ENCODE measurements at regions not wholly inside any gene's neighbourhood (a gene's known extent, or its start where the extent isn't known, plus 50 kb on each side); places are given as distances from the start of the nearest gene placed in this dataset.

DNA sequence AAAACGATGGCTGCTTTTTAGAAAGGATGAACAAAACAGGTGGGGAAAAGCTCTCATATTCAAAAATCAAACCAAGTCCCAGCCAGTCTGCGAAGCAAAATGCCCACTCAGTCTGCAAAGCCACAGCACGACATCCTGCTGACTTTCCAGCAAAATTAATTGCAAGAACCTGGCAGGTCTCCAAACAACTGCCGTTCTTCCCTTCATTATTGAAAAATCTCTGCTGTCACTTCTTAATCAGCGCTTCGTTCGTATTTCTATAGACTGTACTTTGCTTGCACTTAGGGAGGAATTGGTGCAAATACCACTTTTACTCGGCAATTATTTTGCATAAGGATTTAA is 222.4 kb downstream of the CBLN4 start:
- DNase-seq = no peak

DNA sequence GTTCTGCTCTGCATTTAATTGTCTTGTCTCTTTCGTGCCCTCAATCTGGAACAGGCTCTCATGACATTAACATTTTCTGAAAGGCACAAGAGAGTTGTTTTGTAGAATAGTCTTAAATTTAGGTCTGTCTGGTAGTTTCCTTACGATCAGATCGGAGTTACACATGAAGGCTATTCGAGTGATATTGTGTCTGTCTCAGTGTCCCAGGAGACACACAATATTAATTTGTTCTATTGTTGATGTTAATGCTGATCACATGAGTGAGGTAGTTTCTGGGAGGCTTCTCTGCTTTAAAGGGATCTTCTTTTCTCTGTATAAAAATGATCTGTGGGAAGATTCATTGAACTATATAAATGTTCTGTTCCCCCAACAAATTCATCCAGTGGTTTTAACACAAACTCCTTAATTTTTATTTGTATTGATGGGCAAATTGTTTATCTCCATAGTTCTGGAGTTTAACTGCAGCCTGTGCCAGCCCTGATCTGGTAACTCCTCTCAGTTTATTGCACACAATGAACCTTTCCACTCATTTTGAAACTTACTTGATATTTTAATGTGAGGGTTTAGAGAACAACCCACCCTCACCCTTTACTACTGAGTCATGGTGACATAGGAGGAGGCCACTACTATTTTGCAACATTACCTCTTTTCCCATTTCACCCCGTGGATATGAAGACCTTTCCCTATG is 223.0 kb downstream of the CBLN4 start:
- DNase-seq = no peak

DNA sequence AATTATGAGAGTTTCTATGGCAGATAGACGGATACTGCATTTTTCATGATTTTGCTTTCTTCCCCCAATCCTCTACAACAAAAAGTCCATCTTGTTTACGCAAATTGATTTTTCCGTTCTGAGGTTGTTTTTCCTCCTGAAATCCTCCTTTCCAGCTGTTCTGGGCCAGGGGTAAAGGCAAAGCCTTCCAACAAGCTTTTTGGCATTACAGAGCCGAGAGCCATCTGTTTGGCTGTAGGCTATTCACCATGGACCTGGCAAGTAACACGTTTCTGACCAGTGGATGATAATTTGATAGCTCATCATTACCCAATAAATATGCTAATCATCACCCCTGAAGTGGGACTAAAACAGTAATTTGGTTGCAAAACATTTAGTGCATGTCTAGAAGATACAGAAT is 226.5 kb downstream of the CBLN4 start:
- no peak for DNase-seq

DNA sequence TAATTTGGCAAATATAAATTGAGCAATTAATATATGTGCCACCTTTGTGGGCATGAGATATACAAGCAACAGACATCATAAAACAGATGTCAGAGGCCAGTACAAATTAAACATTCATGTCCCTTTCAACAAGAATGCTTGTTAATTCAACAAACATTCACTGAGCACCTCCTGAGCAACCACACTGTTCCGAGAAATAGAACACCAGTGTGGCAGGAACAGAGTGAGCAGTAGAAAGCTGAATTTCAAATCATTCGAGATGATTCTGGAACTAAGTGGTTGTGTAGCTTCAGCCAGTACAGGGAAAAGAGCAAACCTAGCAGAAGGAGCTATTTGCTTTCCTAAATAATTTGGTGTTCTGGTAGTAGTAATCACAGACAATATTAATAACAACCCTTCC is 227.7 kb downstream of the CBLN4 start:
- DNase-seq = no peak

DNA sequence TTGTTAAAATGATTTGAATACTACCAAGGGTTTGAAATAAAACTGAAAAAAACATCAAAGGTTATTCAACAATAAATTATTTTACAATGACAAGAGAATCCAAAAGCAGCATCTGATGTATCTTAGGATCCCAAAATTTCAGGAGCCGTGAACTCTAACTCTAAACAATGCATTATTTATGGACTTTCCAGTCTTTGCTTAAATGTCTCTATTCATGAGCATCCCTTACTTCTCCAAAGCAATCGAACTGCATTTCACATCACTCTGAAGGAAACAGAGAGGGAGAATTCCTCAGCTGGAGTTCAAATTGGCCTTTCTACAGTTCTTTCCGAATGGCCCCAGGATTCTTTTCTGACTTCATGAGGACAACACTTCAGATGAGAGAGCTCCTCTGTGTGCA is 229.1 kb downstream of the CBLN4 start:
- no peak for DNase-seq

DNA sequence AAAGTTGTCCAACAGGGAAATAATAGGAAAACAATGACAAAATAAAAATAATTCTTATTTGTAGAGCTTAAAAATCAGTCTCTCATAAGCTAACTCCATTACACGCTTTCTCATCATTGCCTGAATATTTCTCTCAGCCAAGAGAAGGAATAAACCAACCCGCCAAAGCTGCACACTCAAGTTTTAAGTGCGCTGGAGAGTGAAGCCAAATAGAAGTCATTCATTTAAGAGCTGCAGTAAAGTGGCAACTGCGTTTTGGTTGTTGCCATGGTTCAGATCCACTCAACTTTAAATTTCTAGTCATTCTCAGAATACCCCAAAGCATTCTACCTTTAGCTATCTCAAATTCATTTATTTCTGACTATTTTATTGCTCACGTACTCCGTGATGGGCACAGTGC is 230.7 kb downstream of the CBLN4 start:
- DNase-seq = no peak

DNA sequence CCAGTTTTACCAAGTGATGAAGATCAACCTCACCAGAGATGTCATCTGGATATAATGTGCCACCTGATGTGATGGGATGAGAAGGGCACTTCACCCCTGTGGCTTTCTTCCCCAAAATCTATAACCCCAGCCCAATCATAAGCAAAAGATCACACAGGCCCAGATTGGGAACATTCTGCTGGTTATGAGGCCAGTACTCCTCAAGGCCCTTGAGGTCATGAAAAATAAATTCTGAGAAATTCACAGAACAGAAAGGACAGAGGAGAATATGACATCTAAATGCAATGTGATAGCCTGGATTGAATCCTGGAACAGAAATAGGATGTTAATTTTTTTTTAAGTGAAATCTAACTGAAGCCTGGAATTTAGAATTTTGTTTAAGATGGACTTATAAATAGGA is 243.5 kb downstream of the CBLN4 start:
- DNase-seq = no peak

DNA sequence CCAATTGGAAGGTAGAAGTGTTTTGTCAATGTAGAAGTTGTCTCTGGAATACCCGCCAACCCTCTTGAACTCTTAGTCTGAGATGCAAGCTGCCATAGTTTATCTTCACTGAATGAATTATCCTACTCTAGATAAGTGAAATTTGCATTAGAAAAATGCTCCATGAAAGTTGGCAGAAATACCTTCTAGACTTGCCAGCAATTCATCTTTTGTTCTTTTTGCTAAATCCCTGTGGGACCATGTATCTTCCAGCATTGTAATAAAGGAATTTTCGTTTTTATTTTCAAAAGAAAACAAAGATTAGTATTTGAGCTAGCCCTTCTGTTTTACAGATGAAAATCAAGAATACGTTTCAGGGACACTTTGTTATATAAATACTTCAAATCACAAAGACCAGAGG is 244.2 kb downstream of the CBLN4 start:
- no peak for DNase-seq

DNA sequence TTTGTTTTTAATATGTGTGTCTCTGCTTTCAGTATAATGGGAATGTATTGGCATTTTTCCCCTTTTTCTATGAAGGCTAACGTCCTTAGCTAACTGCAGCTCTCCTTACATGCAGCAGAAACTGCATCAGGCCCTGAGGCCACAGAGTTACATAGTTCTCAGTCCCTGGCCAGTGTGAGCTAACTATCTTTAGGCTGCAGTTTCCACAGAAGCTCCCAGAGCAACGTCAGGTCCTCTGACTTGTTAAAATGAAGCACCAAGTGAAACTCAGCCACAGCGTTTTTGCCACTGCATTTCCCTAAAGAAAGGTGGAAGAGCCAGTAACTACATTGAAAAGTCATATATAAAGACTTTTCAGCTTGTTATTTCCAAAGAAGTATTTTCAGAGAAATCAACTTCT is 244.7 kb downstream of the CBLN4 start:
- no peak for DNase-seq

DNA sequence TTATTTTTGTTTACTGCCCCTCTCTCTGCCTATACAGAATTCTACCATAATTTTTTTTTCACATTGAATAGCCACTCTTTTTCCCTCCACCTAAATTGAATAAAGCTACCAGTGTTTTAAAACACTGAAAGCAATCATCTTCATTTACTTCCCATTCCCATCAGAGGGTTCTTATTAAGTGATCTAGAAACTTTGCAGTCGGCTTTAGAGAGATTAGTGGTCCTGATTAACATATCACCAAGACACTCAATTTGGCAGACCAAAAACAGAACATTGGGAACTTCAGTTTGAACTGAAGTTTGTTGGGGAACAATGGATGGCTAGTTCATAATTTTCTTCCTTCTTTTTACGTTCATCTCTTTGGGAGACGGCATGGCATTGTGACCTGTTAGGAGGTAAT is 249.5 kb downstream of the CBLN4 start:
- no peak for DNase-seq

DNA sequence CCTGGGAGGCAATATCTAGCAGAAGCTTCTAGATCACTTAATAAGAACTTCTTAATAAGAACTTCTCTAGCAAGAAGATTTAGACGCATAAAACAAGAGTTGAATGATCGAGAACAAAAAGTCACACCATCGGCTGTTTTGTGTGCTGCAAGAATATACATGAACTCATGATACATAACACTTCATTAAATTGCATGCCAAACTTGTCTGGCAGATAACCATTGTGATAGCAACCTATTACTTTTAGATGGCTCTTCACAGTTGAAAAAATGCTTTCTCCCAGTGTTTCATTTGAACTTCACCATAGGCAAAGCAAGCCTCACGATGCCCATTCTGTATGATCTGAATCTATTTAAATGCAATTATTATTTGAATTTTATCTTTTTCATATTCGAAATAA is 249.9 kb downstream of the CBLN4 start:
- DNase-seq = no peak

DNA sequence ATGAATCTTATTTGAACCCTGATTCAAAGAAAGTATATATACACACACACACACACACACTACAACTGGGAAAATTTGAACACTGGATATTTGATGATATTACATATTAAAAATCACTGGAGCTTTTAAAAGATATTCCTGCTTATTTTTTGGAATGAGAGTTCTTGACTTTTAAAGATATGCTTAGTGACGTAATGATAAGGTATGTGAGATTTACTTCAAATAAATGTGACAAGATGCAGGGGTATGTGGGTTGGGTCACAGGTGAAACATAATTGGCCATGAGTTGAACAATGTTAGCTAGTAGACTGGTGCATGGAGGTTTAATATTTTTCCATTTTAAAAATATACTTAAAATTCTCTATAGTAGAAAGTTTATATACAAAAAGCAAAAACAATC is 258.6 kb downstream of the CBLN4 start:
- no peak for DNase-seq

DNA sequence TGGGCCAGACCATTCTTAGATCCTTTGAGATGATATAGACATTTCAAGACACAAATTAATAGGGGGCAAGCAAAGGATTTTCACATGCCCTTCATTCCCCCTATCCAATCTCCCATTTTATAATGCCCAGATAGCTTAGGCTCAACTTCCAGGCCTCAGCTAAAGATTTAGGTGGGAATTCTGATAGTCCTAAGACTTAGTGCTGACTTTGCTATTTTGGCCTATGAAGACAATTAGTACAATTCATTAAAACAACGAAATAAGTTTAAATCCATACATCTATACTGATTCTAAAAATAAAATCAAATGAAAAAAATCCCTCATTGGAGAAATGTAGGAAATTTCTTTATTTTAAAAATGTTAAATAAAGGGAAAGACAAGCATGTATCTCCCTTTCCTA is 259.5 kb downstream of the CBLN4 start:
- DNase-seq = no peak

DNA sequence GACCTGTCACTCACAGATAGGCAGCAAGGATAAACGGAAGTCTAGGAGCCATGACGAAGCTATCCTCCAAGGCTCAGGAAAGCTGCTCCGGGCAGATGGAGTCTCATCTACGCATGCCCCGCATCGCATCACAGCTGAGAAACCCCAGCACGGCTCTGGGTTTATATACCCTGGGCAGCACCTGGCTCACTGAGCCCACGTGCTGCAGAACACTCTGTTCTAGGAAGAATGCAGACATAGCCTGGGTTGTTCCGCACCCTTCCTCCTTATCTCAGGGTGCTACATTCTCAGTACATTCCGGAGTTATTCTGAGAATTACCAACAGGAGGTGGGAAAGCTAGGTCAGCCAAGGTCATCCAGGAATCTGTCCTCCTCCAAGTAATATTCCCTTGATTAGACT is 260.4 kb downstream of the CBLN4 start:
- DNase-seq = no peak

DNA sequence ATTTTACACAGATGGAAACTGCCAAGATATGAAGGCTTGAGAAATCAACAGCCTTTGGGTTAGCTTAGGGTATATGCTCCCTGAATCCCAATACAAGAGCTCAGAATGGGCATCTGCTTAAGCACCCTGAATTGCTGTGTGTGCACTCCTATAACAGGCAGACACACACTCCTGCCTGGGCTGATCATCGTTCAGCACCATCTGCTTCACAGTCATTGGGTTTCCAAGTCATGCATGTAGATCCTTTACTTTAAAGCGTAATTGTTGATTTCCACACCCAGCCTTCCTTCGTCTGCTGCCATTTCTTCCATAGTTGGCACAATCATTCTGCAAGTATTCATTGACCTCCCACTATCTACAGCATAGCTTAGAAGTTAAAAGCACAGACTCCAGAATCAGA is 263.5 kb downstream of the CBLN4 start:
- DNase-seq = no peak

DNA sequence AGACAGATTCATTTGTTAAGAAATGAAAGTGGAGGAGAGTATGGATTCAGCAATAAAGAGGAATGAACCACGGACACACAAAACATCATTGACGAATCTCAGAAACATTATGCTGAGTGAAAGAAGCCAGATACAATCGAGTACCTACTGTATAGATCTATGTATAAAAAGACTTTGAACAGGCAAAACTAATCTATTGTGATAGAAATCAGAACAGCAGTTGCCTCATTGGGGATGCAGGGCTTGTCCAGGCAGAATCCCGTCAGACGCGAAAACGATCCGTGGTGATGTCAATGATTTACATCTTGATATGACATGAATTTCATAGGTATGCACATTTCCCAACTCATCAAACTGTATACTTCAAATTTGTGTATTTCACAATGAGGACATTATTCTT is 265.2 kb downstream of the CBLN4 start:
- no peak for DNase-seq

DNA sequence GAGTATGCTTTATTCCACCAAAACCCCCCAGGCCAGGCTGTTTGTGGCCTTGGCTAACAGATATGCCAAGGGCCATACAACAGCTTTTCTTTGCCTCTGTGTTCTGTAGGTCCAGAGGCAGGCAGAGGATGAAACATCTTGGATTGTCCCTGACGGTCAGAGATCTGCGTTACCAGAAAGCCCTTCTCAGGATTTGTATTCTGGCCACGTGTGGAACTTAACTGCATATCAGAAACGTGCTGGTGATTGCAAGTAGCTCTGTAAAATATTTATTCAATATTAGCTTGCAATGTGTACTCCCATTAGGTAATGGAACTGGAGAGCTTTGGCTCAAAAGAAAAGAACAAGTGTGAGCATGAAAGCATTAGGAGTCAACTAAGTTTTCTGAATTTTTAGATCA is 275.0 kb downstream of the CBLN4 start:
- DNase-seq = no peak

DNA sequence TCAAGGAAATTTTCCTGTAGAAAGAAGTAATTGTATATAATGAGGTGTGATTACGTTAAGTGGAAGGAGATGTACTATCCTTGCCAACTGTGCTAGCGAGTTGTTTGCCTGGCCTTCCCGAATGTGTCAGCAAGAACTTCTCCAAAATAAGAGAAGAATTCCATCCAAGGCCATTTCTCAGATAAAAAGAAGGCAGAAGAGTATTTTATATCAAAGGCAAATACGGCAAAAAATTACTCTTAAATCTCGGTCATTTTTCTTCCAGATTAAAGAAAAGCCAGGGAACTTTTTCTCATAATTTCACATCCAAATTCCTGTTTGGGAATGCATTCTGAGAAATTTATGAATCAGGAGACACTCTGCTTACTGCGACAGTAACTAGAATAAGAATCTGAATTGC is 290.6 kb downstream of the CBLN4 start:
- no peak for DNase-seq

DNA sequence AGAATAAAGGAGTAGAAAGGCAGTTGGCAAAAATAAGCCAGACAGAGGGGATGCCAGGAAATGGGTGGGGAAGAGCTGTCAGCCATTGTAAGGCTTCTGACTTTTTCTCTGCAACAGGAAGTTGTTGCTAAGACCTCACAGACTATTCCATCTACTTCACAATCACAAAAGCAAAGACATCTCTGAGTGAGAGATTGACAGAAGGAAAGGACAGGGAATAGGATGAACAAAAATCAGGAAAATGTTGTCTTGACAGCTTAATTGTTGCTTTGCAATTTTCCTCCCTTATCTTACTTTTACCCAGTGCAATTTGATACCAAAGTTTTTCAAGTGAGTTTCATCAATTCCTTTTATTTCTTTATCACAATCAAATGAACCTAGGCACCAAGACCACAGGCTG is 291.2 kb downstream of the CBLN4 start:
- no peak for DNase-seq

DNA sequence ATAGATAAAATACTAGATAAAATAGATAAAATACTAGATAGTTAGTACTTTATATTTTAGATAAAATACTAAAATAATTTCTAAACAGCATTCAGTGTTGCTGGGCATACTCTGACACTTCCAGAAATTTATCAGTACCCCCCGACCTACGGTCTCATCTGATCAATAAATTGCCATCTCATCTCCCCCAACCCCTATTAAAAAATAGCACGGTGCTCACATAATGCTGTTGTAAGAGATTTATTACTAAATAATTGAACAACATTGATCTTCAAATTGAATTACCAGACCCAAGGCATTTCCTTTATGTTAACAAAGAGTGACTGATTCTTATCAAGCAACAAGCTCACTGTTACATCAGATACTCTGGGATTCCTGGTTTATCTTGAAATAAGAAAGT is 300.9 kb downstream of the CBLN4 start:
- no peak for DNase-seq

DNA sequence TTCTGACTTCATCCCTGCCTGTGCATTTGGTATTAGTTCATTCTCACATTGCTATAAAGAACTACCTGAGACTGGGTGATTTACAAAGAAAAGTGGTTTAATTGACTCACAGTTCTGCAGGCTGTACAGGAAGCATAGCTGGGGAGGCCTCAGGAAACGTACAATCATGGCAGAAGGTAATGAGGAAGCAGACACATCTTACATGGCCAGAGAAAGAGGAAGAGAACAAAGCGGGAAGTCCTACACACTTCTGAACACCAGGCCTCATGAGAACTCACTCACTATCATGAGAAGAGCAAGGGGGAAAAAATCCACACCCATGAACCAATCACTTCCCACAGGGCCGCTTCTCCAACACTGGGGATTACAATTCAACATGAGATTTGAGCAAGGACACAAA is 303.9 kb downstream of the CBLN4 start:
- DNase-seq = no peak

DNA sequence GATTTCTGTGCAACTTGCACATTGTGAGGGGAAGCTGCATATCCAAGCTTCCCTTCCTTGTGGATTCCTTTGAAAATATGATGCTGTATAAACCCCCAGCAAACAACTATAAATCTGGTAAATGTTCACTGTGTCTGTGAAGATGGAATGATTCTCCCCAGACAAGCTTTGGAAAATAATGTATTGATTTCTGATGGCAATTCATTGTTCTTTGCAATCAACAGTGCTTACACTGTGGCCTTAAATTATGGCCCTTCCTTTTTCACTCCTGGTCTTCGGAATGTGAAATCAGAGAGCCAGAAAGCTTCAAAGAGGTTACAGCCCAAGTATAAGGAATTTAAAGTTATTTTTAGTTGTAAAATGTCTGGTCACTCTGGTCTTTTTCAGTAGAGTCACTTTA is 308.8 kb downstream of the CBLN4 start:
- no peak for DNase-seq

DNA sequence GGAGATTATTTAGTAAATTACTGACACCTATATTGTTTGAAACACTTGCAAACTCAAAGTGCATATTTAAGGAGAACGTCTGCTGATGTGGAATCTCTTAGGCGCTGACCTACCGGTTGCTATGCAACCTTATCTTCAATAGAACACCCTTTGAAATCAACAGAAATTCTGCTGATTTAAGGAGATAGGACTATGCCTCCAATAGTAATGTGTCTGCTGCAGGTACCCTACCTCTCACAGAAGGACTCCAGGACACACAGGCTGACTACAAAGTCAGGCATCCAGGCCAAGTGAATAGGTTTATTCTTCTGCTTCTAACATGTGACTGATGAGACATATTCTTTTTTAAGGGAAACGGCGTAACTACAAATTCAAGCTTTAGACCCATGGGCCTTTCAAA is 311.7 kb downstream of the CBLN4 start:
- DNase-seq = no peak

DNA sequence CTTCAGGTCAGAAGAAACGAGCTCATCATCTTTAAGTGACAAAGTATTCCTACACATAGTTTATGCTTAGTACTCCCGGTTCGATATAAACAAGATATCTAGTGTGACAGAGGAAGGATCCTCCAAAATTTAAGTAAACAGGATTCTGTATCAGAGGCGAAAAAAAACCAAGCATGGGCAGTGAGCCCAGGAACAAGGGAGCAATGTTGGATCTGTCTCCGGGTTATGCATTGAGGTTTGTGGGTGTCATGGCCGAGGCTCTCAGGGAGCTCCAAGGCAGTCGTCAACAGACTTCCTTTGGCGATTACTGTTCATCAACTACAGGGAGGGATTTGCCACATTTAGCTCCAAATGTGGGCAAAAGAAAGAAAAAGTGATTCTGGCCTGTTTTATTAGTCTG is 319.5 kb downstream of the CBLN4 start:
- no peak for DNase-seq

DNA sequence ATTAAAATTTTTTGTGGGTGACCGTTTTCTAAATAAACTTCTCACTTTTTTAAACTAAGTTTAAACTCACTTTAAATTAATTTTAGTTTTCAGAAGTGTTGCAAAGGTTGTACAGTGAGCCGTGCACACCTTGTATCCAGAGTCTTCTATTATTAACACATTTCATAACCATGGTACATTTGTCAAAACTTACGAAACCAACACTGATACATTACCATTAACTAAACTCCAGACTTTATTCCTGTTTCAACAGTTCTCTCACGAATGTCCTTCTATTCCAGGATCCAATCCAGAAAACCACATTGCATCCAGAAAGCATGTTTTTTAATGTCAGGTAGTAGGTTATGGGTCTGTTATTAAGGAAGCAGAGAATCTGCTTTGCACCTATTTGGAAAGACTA is 319.9 kb downstream of the CBLN4 start:
- DNase-seq = no peak

DNA sequence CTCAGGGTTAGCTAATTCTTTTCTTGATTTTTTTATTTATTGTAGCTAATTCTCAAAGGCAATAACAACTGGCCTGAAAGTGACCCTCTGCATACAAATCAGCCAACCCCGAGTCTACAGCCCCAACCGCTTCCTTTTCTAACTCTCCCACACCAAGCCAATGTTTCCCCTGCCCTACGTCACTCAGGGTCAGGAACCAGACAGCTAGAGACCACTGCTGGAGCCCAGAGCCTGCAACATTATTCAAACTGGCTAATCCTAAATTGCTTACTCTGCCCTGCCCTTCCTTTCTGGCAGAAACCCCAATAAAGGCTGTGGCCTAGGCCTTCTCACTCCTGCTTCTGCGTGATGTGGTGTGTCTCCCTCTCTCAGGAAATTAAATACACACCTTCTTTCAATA is 320.7 kb downstream of the CBLN4 start:
- DNase-seq = no peak
